Choroid plexus epithelial cell (primary cell): ENCODE measurements at regions not wholly inside any gene's neighbourhood (a gene's known extent, or its start where the extent isn't known, plus 50 kb on each side); places are given as distances from the start of the nearest gene placed in this dataset.

Experiments
- DNase-seq: peaks from one replicate; pipeline ENCODE4 v3.0.0-alpha.2; 2010; ENCODE audit warnings: low read depth
- H3K4me3 ChIP-seq: 2 replicates; pipeline ENCODE4 v1.5.1; 2011; ENCODE audit warnings: low read depth, mild to moderate bottlenecking, control low read depth, low read length, moderate library complexity
- TF ChIP-seq, protein P1 (sequence below): conservative IDR thresholded peaks from 2 replicates; pipeline ENCODE4 v1.5.1; 2011; ENCODE audit warnings: low read depth, mild to moderate bottlenecking, control low read depth, inconsistent platforms, low read length, moderate library complexity

DNA sequence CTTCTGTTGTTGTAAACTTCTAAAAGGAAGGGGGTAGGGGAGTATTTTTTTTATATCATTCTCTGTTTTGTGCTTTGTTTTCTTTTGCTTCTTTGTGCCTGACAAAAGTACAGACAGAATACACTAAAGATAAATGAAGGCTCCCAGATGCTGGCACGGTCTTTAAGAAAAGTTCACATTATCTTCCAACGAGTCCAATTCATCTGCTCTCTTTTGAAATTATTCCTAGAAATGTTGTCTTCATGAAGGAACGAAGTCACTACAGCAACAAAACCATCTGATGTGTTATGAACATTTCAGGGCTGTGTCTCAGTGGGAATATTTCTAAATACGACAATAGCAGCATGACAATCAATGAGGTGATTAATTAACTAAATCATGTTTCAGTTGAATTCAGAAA, 813.8 kb upstream of the HTR2C start:
- TF ChIP-seq, protein P1, sequence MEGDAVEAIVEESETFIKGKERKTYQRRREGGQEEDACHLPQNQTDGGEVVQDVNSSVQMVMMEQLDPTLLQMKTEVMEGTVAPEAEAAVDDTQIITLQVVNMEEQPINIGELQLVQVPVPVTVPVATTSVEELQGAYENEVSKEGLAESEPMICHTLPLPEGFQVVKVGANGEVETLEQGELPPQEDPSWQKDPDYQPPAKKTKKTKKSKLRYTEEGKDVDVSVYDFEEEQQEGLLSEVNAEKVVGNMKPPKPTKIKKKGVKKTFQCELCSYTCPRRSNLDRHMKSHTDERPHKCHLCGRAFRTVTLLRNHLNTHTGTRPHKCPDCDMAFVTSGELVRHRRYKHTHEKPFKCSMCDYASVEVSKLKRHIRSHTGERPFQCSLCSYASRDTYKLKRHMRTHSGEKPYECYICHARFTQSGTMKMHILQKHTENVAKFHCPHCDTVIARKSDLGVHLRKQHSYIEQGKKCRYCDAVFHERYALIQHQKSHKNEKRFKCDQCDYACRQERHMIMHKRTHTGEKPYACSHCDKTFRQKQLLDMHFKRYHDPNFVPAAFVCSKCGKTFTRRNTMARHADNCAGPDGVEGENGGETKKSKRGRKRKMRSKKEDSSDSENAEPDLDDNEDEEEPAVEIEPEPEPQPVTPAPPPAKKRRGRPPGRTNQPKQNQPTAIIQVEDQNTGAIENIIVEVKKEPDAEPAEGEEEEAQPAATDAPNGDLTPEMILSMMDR = no peak
- H3K4me3 ChIP-seq = no peak overlapping the region
- no peak for DNase-seq

DNA sequence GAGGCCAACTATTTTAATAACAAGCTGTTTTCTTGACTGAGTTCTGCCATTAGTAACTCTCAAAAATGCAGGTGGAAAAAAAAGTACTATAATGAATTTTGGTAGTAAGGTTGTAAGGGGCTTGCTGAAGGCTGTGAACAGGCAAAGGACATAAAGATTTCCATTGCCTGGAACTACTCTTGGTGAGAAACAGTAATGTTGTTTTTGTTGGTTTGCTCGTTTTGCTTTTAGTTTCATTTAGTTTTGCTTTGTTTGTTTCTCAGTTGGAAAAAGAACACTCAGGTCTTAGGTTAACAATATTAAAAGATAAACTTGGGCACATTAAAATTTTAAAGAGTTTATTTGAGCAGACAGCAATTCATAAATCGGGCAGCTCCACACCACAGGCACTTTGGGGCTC, 824.5 kb upstream of the HTR2C start:
- no peak overlapping the region for H3K4me3 ChIP-seq
- TF ChIP-seq, protein P1 = no peak
- DNase-seq = no peak

DNA sequence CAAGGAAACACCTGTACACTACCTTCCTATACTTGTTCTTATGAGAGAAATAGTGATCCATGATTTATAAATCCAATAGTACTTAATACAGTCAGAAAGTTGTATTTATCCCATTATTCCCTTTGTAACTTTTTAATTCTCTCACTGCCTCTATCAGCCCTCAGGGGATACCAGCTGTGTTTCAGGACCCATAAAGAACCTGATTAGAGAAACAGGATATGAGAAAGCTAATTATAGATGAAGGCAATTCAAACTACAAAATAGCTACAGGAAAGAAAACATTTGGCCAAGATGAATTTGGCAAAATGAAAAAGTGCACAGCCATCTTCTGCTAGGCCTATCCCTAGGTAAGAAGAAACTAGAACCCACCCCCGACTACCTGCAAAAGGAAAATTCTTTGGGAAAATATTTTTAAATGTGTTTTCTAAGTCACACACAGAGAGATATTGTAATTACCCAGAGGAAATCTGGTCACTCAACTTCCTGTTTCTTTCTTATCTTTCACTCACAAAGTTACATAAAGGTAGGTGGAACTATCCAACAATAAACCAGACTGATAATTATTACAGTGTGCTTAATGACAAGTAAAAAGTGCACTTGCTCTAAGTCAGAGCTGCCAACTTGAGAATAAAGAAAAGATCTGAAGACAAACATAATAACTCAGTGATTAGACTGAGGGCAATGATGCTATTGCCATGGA, 836.5 kb upstream of the HTR2C start:
- TF ChIP-seq, protein P1 = no peak
- H3K4me3 ChIP-seq = no peak overlapping the region
- no peak for DNase-seq

DNA sequence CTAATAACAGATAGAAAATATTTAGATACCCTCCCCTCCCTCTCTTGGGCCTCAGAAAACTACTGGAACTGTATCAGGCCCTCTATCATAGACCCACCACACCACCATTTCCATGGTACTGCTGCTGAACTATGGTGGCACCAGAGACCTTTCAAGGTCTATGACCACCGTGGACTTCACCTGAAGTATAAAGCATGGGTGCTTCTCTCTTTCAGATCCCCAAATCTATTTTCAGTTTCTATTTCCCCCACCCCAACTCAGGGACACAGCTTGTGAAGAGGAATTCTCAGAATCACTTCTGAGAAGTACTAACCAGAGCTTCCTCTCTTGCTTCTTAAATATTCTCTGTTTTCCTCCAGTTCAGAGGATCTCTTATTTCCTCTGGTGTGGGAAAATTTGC, 840.8 kb upstream of the HTR2C start:
- no peak for DNase-seq
- H3K4me3 ChIP-seq = no peak overlapping the region
- TF ChIP-seq, protein P1 = no peak

DNA sequence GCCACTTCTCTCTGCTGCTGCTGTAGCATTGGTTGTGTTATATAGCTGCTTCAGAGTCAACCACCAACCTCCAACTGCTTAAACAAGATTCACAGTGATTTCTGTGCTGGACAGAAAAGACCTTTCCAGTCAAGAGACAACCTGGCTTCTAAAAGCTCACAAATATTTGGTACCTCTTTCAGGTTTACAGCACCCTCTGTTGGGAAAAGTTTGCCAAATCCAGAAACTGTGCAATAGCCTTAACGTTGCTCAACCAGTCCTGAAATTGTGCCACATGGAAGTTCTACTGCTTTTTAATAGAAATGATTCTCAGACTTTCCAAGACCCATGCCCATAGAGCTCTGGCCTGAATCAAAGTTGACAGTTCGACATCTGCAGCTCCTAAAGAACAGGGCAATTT, 842.1 kb upstream of the HTR2C start:
- TF ChIP-seq, protein P1 = no peak
- H3K4me3 ChIP-seq = no peak overlapping the region
- DNase-seq = peak; percentile 0

DNA sequence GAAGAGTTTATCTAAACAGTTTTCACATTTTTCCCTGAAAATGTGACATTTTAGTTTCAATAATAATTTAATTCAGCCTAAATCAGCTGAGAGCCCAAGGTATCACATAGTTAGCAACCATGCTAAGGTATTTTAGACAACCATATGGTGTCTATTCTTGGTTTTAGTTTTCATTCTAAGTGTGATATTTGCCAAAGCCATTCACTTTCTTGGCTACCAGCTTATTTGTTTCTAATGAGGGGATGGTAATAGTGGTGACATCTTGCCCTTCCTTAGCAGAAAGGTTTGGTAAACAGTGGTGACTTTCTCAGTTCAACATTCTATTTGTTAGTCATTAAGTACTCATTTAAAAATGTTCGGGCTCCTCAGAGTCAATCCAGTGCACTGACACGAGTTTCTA, 854.9 kb upstream of the HTR2C start:
- no peak overlapping the region for H3K4me3 ChIP-seq
- no peak for DNase-seq
- TF ChIP-seq, protein P1 = no peak

DNA sequence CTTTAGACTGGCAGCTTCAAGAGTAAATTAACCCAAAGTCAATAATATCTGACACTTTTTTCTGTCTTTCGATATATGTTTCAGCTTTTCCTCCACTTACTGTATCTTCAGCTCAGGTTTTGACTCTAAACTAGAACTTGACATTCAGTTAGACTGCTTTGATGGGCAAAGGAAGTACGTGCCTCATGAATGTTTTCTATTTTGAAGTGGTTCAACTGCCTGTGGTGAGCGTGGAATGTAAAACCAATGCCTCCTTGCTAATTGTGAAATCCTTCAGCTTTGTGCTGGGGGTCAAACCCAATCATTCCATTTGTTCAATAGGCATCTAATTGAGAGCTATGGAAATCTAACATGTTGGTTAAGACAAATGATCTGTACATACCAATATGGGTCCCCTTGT, 857.0 kb upstream of the HTR2C start:
- DNase-seq = no peak
- H3K4me3 ChIP-seq = no peak overlapping the region
- TF ChIP-seq, protein P1 = no peak
